Activated B cell treated with CpG ODN at 0.5 μM for 24 hours (primary cell): ENCODE measurements at regions not wholly inside any gene's neighbourhood (a gene's known extent, or its start where the extent isn't known, plus 50 kb on each side); places are given as distances from the start of the nearest gene placed in this dataset.

Experiments
- ATAC-seq: fragments of 200-7000 bp; cut with Tn5 transposase; one replicate; pipeline ENCODE4 v1.10.0; 2021; ENCODE audit warnings: low read depth, mild to moderate bottlenecking, moderate library complexity
- CTCF ChIA-PET: fragments of 350-600 bp; sonication (Branson Sonifier 250); formaldehyde crosslinking; loops from one replicate; lab custom pipeline; 2021; ENCODE audit warnings: antibody characterized with exemption; lab: Charles Lee
- POLR2A ChIA-PET: fragments of 350-600 bp; sonication (Branson Sonifier 250); formaldehyde crosslinking; loops from one replicate; lab custom pipeline; 2021; ENCODE audit warnings: antibody characterized with exemption; lab: Charles Lee
- DNase-seq: peaks from one replicate; pipeline ENCODE4 v3.0.0; 2022
- H3K27ac Mint-ChIP-seq: one replicate; pipeline ENCODE4 v1.8.0; 2020; ENCODE audit warnings: mixed read lengths
- H3K27me3 Mint-ChIP-seq: one replicate; pipeline ENCODE4 v1.8.0; 2021; ENCODE audit warnings: mixed read lengths
- H3K36me3 Mint-ChIP-seq: one replicate; pipeline ENCODE4 v1.8.0; 2021; ENCODE audit warnings: low read depth, mixed read lengths
- H3K4me1 Mint-ChIP-seq: one replicate; pipeline ENCODE4 v1.8.0; 2021; ENCODE audit warnings: mixed read lengths
- H3K4me3 Mint-ChIP-seq: one replicate; pipeline ENCODE4 v1.8.0; 2020; ENCODE audit warnings: mild to moderate bottlenecking, mixed read lengths
- H3K9me3 Mint-ChIP-seq: one replicate; pipeline ENCODE4 v1.8.0; 2020; ENCODE audit warnings: mixed read lengths
- CTCF ChIP-seq: fragments of 200-600 bp; IDR thresholded peaks from one replicate; pipeline ENCODE4 v1.8.0; 2022; ENCODE audit warnings: antibody characterized with exemption, mild to moderate bottlenecking
- intact Hi-C: fragments of 100-400 bp; cut with micrococcal nuclease; formaldehyde crosslinking; loops from one replicate; pipeline ENCODE4 v1.15.1; 2024

DNA sequence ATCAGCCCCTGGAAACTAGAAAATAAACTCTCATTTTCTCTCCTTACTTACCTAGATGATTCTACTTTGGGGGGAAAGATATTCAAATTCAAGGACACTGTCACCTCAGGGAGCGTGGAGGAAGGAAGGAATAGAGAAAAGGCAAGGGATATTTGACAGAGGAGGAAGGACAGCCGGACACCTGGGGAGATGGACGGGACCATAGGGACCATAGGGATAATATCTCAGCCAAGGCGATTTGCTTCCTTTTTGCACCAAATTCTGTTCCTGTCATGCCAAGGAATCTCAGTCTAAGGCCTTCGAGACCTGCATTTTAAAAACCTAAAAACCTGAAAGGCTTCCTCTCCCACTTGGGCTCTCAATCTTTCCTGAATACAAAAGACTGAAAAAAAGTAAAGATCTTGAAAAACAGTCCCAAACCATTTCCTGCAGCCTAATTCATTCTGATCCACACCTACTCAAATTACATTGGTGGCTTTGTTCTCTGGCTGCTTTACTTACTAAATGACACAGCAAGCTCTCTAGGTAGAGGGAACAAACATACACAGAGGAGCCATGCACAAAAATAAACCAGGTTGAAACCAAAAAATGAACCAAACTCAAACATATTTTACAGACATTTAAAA, 73.9 kb upstream of the SLC24A5 start:
- intact Hi-C loops = no loop called here
- no peaks in the 10 kb centered on the region for H3K4me1 Mint-ChIP-seq
- POLR2A ChIA-PET = no interaction called here
- no peaks in the 10 kb centered on the region for H3K36me3 Mint-ChIP-seq
- ATAC-seq = no peak
- H3K9me3 Mint-ChIP-seq = peaks cover 4% of the 10 kb centered on the region
- DNase-seq = no peak
- peaks cover 2% of the 10 kb centered on the region for H3K27me3 Mint-ChIP-seq
- no peak for TF ChIP-seq CTCF
- CTCF ChIA-PET = no interaction called here
- no peak overlapping the region for H3K27ac Mint-ChIP-seq
- H3K4me3 Mint-ChIP-seq = no peak overlapping the region

DNA sequence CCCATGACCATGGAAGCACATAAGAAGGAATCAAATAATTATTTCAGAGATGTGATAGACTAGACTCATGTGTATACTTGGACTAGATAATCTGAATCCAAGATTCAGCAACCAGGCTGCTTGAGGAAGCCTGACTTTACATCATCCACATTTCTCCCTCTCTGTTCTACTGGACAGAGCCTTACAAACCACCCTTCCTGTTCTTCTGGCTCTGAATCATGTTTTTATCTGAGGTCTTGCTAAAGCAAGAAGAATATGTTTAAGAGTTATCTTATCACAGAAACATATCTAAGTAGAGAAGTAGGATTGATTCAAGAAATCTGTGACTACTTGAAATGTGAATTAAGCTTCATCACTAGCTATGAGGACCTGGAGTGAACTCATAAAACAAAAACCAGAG, 71.1 kb upstream of the SLC24A5 start:
- CTCF ChIA-PET = no interaction called here
- Mint-ChIP-seq H3K27me3 (peaks cover 2% of the 10 kb centered on the region), H3K36me3 (no peaks in the 10 kb centered on the region), H3K4me3 (no peak overlapping the region), H3K4me1 (no peaks in the 10 kb centered on the region), H3K9me3 (peaks cover 7% of the 10 kb centered on the region), H3K27ac (no peak overlapping the region)
- DNase-seq (no peak), ATAC-seq (no peak)
- intact Hi-C loops = no loop called here
- POLR2A ChIA-PET = no interaction called here
- TF ChIP-seq CTCF = no peak

DNA sequence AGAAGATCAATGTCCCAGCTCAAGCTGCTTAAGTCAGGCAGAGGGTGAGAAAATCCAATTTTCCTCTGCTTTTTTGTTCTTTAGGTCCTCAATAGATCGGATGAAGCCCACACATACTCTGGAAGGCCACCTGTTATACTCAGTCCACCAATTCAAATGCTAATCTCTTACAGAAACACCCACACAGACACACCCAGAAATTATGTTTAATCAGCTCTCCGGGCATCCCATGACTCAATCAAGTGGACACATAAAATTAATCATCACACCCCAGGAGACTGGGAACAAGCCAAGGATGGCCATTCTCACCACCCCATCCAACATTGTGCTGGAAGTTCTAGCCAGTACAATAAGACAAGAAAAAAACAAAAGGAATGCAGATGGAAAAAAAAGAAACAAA, 67.8 kb upstream of the SLC24A5 start:
- no peak for TF ChIP-seq CTCF
- H3K4me1 Mint-ChIP-seq = no peaks in the 10 kb centered on the region
- ATAC-seq = no peak
- H3K27ac Mint-ChIP-seq = no peak overlapping the region
- no peak for DNase-seq
- peaks cover 2% of the 10 kb centered on the region for H3K27me3 Mint-ChIP-seq
- H3K9me3 Mint-ChIP-seq = peaks cover 9% of the 10 kb centered on the region
- intact Hi-C loops = no loop called here
- POLR2A ChIA-PET = no interaction called here
- CTCF ChIA-PET = no interaction called here
- H3K4me3 Mint-ChIP-seq = no peak overlapping the region
- no peaks in the 10 kb centered on the region for H3K36me3 Mint-ChIP-seq

GRCh38 chr15:48058371-48058770, 62.4 kb upstream of the SLC24A5 start:
- H3K27me3 Mint-ChIP-seq = no peaks in the 10 kb centered on the region
- no peaks in the 10 kb centered on the region for H3K36me3 Mint-ChIP-seq
- no peak for DNase-seq

GRCh38 chr15:48059791-48060190, 61.0 kb upstream of the SLC24A5 start:
- Mint-ChIP-seq H3K27me3 (no peaks in the 10 kb centered on the region), H3K4me1 (no peaks in the 10 kb centered on the region), H3K36me3 (no peaks in the 10 kb centered on the region), H3K27ac (no peak overlapping the region), H3K4me3 (no peak overlapping the region), H3K9me3 (peaks cover 2% of the 10 kb centered on the region)
- CTCF ChIA-PET = no interaction called here
- POLR2A ChIA-PET = no interaction called here
- ATAC-seq = no peak
- DNase-seq = no peak
- intact Hi-C loops = no loop called here
- TF ChIP-seq CTCF = no peak

More at GRCh38 chr15:48058371-48058770, 62.4 kb upstream of the SLC24A5 start:
- Mint-ChIP-seq H3K9me3 (peaks cover 7% of the 10 kb centered on the region), H3K4me1 (no peaks in the 10 kb centered on the region), H3K4me3 (no peak overlapping the region), H3K27ac (no peak overlapping the region)
- CTCF ChIA-PET = no interaction called here
- POLR2A ChIA-PET = no interaction called here
- no peak for ATAC-seq
- TF ChIP-seq CTCF = no peak
- intact Hi-C loops = no loop called here
